Stimulated activated CD8-positive, alpha-beta memory T cell treated with anti-CD3 and anti-CD28 coated beads, Interleukin-7, amount 100 ng/mL, for 48 hours (primary cell): ENCODE measurements at regions not wholly inside any gene's neighbourhood (a gene's known extent, or its start where the extent isn't known, plus 50 kb on each side); places are given as distances from the start of the nearest gene placed in this dataset.

ENCODE experiments used
- DNase-seq, 2 donors: peaks; one replicate each; pipeline ENCODE4 v3.0.0-alpha.2; 2020; ENCODE audit warnings: low read depth in 1 of 2; ENCODE audit errors: extremely low read depth in 1 of 2

DNA sequence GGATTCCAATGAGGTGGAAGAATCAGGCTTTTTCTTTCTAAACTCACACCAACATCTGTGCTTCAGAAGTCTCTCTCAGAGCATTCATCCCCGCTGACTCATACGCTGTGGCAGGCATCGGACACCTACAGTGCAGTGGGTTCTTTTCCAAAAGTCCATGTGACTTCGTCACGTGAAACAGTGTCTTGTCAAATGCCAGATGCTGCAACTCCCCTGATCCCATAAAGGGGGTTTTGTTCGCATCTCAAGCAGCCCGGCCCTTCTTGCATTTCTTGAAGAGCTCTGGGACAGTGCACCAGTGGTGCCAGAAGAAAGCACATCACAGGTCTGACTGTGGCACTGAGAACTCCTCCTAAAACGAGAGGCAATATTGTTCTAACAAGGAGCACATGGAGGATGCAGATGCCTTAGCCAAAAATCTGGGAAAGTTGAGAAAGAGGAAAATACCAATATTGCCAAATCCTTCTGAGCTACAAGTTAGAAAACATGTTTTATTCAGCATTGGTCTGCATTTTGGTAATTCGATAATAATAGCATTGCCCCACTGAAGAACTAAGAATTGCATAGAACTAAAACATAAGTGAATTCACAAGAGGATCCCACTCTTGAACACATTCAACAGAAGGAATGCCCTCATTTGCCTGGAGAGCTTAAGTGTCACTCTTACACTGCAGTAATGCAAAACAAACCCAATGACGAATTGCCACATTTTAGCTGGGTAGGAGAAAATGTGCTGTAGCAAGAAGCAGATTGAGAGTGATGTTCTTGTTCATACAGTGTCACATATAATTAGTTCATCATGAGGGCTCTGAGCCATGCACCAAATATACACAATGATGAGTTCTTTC is 204.4 kb downstream of the CXCL12 start:
- DNase-seq, result no peak

DNA sequence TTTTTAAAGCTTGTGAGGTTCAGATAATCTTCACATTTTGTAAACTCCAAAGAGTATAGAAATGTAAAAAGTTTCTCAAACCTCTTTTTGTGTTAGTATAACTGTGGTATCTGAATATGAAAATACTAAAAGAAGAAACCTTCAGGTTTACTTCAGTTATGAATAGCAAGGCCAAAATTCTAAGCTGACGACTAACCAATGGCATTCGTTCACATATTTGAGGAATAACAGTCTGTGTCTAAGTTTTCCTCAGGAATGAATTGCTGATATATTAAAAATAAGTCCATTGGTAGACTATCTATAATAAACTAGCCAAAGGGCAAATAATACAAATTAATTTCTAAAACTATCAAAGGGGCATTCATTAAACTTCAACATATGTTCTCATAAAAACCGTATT is 206.0 kb downstream of the CXCL12 start:
- DNase-seq, result no peak

DNA sequence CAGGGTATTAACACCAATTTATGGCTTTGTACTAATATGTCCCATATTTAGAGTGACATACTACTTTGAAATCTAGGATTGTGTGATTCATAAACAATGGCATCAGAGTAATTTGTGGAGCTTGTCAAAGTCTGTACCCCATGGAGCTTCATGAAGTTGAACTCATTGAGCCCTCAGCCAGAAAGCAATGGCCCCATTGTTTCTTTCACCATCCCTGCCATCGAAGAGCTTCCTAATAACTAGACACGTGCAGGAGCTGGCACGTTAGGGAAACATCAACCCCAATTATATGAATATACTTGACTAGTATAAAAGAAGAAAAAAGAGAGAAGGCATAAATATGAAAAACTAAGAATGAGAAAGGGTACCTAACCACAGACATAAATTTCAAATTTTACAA is 206.6 kb downstream of the CXCL12 start:
- DNase-seq, result no peak

DNA sequence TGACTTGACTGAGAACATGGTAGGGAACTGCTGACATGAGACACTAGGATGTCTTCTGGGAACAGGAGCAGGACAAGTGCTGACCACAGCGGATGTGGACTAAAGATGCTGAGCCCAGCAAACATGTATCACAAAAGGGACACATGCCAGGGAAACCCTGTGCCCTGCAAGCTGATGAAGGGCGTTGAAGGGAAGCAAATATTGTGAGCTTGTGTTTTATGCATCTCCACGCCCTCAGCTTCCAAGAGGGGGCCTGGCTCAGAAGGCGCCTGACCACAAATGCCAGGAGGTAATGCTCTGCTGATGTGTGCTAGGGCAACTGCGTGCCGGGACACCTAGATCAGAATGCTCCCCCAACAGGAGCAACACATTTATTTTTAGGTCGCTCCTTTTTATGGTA is 207.3 kb downstream of the CXCL12 start:
- no peak for DNase-seq

DNA sequence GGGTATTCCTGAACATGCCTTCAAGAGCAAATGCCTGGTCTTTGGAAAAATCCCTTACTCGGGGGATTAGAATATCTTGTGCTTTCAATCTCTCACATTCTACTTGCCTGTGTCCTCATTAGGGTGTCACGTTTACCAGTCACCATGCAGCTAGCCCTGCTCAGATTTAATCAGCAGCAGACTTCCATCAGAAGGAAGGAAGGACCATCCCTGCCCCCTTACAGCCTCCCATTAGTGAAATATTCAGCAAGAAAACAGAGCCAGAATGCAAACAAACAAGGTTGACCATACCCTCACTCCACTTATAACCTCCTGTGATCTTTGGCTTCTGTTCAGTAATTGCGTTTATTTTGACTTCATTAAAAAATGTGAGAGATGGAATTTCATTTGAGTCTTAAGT is 208.6 kb downstream of the CXCL12 start:
- no peak for DNase-seq

DNA sequence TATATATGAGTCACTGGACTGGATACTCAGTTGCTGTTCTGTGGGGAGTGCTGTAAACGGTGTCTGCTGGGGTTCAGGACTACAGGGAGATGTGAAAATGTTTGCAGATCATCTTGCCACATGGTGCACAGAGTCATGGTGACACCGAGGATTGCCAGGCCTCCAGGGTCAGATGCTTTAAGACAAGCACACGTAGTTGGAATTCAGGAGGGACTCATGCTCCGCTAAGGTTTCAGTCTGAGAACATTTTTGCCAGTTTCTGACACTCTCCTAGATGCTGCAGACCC is 211.3 kb downstream of the CXCL12 start:
- no peak for DNase-seq

DNA sequence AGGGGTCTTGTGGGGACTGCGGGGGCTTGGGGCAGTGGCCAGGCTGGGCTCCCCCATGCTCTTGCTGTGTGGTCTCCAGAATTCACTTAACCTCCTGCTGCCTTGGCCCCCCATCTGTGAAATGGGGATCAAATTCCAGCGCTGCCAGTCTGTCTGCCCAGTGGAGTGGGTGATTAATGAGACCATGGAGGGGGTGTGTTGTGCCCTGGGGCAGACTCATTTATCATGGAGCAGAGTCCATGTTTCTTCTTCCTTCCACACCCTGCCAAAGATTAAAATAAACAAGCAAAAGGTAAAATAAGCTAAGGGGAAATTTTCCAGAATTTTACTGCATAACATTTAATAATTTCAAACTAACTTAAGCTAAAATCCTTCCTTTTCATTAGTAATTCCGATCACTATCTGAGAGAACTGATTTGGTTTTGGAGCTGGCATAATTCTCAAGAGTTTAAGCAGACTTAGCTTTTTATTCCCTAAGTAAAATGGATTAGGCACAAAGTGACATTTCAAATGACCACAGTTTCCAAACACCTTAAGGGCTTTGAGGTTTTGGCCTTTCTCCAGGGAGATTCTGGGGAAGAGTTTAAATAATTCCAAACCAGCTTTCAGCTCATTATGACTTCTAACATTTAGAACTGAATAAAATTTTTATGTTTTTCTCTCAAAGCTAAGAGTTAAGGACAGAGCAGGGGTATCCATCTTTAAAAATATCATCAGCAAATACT is 211.9 kb downstream of the CXCL12 start:
- no peak for DNase-seq

DNA sequence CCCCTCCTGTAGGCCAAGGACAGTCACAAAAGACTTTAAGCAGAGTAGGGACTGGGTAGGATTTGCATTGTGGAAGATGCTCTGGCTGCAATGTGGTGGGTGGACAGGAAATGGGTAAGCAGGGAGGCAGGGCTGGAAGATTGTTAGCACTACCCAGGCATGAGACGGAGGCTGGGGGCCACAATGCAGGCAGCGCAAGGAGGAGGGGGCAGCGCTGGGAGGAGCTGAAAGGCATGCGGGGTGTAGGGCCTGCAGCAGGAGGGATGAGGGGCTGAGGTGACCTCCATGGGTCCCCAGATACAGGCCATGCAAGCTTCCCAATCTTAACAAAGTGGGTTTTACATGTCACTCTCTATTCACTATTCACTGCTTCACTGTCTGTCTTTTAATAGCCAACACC is 213.1 kb downstream of the CXCL12 start:
- DNase-seq, result no peak

DNA sequence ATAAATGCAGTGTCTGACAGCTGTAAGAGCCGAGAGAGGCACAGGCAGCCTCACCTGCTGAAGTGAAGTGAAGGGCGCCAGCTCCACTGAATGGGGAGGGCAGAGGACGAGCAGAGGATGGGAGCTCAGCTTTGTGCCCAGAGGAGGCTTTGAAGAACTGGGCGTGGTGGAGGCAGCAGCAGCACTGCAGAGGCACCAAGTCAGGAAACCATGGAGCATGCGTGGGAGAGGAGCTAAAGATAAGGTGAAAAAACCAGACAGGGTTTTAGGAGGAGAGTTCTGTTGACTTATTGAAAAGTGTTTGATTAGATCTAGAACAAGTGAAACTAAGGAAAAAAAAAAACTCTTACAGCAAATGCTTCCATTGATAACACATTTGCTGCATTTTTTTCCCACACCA is 216.4 kb downstream of the CXCL12 start:
- no peak for DNase-seq

DNA sequence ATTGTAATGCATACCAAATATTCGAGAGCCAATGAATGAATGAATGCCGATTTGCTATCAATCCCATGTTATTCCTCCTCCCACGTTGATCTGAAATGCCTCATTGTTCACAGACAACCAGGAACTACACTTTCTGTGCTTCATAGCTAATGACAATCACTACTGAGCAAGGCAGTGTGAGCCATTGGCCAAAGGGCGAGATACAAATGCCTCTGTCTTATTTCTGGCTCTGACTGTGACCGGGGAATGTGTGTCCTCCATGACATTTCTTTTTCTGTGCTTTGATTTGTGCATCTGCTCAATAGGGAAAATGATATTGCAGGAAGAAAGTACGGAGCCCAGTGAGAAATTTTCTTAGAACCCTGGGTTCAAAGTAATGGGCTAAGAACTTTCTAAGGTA is 217.1 kb downstream of the CXCL12 start:
- no peak for DNase-seq

DNA sequence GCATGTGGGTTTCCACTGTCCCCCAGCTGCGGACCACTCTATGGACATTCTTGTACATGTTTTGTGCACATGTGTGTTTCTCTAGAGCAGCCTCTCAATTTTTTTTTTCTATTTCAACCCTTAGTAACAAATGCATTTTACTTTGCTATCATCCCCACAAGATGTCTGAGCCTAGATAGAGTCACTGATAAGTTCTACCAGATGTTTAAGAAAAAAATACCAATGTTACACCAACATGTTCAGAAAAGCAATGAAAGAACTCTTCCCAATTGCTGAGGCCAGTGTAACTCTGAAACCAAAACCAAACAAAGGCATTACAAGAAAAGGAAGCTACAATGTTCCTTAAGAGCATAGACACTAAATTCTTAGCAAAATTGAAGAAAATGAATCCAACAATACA is 218.5 kb downstream of the CXCL12 start:
- DNase-seq, result no peak

DNA sequence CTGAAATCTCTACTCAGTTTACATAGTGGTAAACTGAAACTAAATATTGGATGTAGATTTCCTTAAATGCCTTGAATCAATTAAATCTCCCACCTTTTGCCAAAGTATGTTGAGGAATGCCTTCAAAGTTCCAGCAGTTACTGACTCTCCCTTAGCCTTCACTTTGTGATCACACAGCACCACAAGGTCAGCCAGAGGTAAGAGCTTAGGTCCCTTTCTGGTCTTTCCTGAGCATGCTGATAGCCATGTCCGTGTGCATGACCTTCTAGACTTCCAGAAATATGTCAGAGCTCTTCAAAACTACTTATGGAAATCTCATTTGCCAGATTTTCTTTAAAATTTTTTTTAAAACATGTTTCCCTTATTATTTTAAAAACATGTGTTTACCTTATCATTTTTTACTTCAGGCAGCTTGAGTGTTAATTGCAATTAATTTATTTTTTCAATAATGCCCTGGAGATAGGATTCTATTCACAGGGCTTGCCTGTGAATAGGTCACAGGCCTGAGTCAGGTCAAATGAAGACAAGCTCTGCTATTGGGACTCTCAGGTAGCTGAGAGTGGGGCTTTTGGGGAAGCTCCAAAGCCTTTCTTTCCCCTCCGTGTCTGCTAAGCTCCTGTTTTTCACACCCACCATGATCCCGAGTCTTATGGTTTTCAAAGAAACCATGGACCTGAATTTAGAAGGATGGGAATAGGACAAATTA is 220.5 kb downstream of the CXCL12 start:
- no peak for DNase-seq

DNA sequence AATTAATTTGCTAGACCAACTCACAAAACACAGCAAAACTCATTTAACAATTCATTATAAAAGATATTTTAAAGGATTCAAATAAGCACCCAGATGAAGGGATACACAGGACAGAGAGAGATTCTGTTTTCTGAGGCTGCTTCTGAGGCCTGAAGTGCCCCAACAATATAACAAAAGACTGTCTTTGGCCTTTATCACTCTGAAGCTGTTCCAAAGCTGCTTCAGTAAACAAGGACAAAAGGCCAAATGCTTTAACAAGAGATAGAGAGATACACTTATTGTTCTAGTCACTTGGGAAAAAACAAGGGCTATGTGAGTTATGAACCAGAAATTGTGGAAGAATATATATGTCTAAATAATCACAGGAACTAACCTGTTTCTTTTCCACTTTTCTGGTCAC is 223.7 kb downstream of the CXCL12 start:
- no peak for DNase-seq

DNA sequence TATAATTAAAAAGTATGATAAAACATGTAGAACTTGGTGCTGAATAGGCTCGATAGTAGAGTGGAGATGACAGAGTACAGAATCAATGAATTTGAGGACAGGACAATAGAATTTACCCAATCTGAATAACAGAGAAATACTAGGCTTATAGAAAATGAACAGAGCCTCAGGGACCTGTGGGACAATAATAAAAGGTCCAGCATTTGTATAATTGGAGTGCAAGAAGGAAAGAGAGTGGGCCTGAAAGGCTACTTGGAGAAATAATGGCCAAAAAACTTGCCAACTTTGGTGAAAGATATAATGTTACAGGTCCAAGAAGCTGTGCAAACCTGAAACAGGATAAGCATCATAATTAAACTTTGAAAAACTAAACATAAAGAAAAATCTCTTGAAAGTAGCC is 227.3 kb downstream of the CXCL12 start:
- DNase-seq, result no peak

DNA sequence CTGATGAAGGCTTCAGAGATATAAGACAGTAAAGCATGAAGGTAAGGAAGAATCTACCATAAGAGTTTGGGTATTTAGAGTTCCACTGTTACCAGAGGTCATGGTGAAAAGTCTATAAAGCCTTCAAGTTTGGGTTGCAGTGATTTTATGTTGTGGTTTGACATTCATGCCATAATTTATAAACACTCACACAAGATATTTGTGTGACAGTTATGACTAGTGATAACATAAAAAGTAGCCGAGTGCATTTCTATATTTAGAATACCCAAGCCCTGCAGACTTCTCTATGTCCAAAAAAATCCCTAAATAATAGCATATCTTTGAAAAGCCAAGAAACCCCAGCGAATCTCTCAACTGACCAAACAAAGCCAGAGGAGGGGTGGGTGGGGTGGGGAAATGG is 229.9 kb downstream of the CXCL12 start:
- no peak for DNase-seq

DNA sequence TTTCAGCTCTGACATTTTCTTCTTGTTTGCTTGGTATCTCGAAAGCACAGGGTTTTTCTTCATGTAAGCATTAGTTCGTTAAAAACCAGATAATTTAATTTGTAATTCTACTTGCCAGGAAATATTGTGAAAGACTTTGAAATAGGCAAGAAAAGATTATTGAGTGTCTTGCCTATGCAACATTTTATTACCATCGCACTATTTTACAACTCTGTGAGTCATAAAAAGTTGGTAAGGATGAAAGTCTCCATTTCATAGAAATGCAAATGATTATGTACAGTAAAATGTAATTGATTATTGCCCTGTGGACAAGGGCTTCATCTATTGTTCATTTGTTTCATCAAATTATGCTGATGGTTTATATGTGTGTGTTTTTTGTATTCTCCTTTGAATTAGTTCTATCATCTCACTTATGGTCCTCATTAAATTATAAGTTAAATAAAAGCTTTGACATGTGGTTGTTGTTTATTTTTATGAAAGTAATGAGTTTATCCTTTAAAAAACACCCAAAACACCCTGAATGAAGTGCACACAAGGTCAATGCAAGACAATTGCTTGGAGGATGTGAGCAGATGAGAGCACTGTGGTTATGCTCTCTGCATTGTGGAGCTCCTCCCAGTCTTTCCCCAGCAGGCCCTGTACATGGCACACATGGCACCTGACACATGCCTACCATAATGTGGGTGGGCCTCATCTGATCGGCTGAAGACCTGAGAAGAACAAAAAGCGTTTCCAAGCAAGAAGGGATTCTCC is 230.8 kb downstream of the CXCL12 start:
- DNase-seq, result no peak

DNA sequence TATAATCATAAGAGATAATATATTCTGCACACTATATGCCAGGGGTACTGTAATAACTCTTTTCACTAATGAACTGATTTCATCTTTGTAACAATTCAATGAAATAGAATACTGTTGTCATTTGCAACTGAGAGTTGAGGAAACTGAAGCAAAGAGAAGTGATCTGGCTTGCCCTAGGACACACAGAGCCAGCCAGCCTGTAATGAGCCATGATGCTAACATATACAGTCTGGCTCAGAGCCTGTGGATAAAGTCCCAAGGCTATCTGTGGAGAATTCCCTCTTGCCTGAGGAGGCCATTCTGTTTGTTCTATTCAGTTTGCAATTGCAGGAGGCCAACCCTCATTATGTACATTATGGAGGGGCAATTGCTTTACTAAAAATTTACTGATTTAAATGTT is 241.3 kb downstream of the CXCL12 start:
- no peak for DNase-seq

DNA sequence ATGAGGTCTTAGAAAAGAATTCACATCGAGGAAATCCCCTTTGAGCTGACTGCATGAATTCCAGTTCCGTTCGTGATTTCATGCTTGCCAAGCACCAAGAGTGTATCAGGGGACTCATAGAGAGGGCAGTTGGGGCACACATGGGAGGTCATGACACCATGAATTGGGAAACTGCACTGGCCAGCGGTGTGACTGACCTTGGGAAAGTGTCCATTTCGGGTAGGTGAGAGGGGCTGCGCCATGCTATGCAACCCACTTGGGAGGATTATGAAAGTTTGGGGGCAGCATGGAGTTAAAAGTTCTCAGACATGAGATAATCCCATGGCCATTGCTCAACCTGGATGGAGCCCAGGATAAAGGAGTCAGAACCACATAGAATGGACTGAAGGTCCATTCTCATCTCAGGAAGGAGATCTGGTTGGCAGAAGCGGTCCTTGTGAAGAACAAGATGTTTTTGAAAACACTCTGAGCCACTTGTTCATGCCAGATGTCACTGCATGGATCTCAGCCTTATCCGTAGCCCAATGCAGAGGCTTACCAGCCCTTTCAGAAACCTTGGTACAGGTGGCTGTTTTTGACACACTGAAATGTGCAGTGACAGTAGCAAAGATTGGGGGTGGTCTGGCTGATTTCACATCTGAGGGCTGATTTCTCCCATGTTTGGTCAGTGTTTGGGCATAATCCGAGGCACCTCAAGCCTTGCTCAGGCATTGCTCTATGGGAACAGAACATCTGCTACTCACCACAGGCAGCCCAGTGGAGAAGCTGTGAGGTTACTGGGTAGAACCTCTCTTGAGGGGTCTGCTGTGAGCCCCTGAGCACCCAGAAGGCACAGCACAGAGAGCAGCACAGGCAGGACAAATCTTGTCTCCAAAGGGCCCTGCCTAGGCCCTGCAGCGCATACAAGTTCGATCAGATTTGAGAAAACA is 252.3 kb downstream of the CXCL12 start:
- DNase-seq, result no peak

DNA sequence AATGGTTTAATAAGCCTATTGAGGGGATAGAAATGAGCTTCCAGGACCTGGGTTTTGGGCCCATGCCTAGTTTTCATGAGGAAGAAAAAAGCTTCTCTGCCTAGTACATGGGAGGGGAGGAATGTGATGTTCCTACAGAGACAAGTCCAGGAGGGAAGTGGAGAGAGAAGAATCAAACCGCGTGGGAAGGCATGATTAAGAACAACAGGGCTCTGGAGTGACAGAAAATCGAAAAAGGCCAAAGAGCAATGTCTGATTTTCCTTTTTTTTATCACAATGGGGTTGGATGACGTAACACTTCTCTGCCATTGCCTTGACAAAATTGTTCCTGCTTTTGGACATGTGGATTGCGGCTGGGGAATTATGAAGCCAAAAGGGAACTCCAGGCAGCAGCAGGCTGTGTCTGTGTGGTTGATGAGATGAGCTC is 258.6 kb downstream of the CXCL12 start:
- DNase-seq, result no peak

DNA sequence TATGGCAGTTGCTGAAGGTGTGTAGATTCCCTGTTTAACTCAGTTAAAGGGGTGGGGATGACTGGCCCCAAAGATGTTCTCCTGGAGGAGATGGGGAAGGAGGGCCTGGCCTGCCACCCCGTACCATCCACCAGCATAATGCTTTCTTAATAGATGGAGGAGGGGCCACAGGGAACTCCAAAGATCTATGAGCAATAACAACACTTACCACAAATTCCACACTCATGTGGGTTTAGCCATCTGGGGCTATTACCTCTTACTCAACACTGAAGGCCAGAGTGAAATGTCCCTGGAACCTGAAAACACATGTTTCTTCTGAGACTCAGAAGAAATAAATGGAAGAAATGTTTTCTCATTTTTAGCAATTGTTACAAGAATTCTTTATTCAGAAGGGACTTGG is 259.0 kb downstream of the CXCL12 start:
- DNase-seq, result no peak
